GM18498 (cell line): ENCODE measurements at regions not wholly inside any gene's neighbourhood (a gene's known extent, or its start where the extent isn't known, plus 50 kb on each side); places are given as distances from the start of the nearest gene placed in this dataset.

Experiments used
- ATAC-seq: cut with Tn5 transposase; IDR thresholded peaks from one replicate; pipeline ENCODE4 v1.9.1; 2021; ENCODE audit warnings: mild to moderate bottlenecking, moderate library complexity; ENCODE audit not compliant: unreplicated experiment

GRCh38 chr3:188088948-188089685 lies 64.8 kb upstream of the LPP start:
- ATAC-seq: no peak

GRCh38 chr3:188090620-188091309 lies 63.2 kb upstream of the LPP start:
- ATAC-seq: no peak

- ATAC-seq: no peak
Observed at GRCh38 chr3:188091746-188092145, 62.2 kb upstream of the LPP start.

GRCh38 chr3:188092648-188093047 lies 61.3 kb upstream of the LPP start:
- ATAC-seq: no peak

GRCh38 chr3:188095431-188095830 lies 58.5 kb upstream of the LPP start:
- no peak for ATAC-seq

GRCh38 chr3:188097791-188098190 lies 56.2 kb upstream of the LPP start:
- no peak for ATAC-seq

GRCh38 chr3:188099907-188100306 lies 54.0 kb upstream of the LPP start:
- ATAC-seq: no peak

- ATAC-seq: no peak
Observed at GRCh38 chr3:188102861-188103547, 51.0 kb upstream of the LPP start.

- ATAC-seq: no peak
Observed at GRCh38 chr3:188104050-188104449, 49.9 kb upstream of the LPP start.
